HG03175 (cell line): ENCODE measurements at regions not wholly inside any gene's neighbourhood (a gene's known extent, or its start where the extent isn't known, plus 50 kb on each side); places are given as distances from the start of the nearest gene placed in this dataset.
A peak's percentile ranks its signal among the peaks of the same experiment; 100 is the strongest.

Source experiments
- ATAC-seq: cut with Tn5 transposase; IDR thresholded peaks from one replicate; pipeline ENCODE4 v1.9.1; 2021; ENCODE audit warnings: mild to moderate bottlenecking, moderate library complexity; ENCODE audit not compliant: unreplicated experiment

DNA sequence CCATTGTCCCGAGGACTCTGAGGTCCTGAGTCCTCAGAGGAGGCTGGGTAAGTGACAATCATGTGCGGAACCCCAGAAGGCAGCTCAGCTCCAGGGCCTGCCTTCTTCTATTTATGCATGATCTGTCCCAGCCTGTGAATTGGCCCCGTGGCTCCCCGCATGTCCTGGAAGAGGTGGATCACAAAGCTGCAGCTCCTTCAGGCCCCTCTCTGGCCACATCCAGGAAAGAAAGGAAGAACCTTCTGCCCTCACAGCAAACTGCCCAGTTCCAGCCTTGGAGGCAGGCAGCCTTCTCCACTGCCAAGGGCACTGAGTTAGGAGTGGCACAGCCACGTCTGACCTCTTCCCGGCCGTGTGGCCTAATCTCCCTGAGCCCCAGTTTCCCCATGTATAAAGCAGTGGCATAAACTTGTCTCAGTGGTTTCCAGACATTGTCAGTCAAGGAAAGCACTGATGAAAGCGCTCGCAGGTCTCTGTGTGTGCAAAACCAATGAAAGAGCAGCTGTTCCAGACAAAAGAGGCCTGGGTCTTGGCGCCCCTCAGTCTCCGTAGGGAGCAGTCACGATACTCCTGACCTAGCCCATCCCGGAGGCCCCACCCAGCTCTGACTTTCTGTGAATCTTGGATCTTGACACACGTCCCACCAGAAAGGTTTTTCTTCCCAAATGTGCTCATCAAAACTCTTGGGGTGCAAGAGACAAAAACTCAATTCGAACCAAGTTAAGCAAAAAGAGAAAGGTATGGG lies 497.3 kb downstream of the SHQ1 start:
- no peak for ATAC-seq

DNA sequence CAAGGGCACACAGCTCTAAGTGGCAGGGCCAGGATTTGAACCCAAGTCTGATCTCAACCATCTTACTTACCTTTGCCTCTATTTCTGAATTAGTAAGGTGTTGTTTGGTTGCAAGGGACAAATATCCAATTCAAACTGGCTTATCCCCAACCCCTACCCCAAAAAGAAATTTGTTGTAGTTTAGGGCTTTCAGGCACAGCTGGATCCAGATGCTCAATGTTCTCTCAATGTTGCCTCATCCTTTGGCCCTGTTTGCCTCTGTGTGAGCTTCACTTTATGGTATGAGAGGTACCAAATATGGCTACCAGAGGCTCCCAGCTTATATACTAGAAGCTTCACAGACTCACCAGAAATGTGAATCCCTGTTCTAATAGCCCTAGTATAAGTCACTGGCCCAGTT lies 499.9 kb downstream of the SHQ1 start:
- ATAC-seq = no peak

- ATAC-seq = peak; percentile 51
Measured at GRCh38 chr3:72347819-72348319, 500.4 kb downstream of the SHQ1 start.

- no peak for ATAC-seq
Measured at GRCh38 chr3:72346526-72346926, 501.7 kb downstream of the SHQ1 start.

- ATAC-seq = no peak
Measured at GRCh38 chr3:72345980-72346379, 502.3 kb downstream of the SHQ1 start.

- ATAC-seq = no peak
Measured at GRCh38 chr3:72345237-72345878, 502.9 kb downstream of the SHQ1 start.

GRCh38 chr3:72344647-72345046 lies 503.6 kb downstream of the SHQ1 start:
- no peak for ATAC-seq

DNA sequence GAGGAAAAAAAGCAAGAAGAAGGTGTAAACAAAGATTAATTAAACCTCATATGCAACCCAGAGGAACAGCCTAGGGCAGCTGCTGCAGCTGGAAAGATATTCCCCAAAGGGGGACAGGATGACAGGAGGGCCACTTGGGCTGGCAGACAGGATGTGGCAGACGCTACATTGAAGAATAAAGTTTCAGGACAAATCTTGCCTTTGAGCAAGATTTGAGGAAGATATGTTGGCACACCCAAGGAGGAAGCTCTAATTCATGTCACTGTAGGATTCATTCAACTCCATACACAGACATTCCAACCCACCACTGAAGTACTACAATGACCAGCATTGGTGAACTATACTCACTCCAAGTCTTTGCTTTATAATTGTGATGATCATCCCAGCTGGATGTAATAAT lies 504.0 kb downstream of the SHQ1 start:
- ATAC-seq = no peak

- ATAC-seq = no peak
Measured at GRCh38 chr3:72343078-72343477, 505.2 kb downstream of the SHQ1 start.

DNA sequence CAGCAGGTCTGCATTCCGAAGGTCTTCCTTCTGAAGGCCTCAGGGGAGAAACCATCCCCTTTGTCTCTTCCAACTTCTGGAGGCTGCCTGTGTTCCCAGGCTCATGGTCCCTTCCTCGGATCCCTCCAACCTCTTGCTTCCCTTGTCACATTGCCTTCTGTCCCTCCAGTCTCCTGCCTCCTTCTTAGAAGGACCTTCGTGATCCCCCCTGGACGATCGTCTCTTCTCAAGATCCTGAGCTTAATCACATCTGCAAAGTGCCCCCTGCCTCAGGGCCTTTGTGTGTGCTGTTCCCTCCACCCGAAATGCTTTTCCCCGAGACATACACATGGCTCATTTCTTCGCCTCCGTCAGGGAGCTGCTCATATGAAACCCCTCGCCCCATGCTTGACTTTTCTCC lies 505.8 kb downstream of the SHQ1 start:
- ATAC-seq = no peak

DNA sequence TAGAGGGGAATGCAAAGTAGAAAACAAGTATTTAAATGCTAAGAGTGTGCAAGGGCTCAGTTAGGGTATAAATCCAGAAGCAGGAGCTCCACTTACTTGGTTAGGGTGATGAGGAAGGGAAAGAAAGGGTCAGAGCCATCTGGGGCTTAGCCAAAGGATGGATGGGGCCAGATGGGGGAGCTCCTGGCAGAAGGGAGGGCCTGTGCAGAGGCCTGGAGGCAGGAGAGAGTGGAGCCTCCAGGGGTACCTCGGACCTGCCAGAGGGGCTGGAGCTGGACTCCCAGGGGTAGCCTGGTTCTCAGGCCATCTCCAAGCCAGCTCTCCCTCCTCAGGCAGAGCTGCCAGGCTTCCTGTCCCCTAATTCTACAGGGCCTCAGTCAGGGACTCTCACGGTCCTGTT lies 506.3 kb downstream of the SHQ1 start:
- no peak for ATAC-seq

DNA sequence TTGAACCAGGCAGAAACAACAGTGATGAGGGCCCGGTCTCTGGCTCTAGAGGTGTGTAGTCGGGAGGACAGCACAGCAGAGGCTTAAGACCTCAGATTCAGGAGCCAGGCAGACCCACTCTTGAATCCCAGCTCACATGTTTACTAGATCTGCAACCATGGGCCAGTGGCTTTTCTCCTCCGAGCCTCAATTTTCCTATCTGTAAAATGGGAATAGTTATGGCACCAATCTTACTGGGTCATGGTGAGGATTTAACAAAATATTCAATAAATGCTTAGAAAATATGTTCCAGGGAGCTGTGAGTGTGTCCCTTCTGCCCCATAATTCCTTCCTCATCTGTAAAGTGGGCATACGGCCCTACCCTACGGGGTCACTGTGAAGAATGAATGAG lies 506.9 kb downstream of the SHQ1 start:
- ATAC-seq = no peak

DNA sequence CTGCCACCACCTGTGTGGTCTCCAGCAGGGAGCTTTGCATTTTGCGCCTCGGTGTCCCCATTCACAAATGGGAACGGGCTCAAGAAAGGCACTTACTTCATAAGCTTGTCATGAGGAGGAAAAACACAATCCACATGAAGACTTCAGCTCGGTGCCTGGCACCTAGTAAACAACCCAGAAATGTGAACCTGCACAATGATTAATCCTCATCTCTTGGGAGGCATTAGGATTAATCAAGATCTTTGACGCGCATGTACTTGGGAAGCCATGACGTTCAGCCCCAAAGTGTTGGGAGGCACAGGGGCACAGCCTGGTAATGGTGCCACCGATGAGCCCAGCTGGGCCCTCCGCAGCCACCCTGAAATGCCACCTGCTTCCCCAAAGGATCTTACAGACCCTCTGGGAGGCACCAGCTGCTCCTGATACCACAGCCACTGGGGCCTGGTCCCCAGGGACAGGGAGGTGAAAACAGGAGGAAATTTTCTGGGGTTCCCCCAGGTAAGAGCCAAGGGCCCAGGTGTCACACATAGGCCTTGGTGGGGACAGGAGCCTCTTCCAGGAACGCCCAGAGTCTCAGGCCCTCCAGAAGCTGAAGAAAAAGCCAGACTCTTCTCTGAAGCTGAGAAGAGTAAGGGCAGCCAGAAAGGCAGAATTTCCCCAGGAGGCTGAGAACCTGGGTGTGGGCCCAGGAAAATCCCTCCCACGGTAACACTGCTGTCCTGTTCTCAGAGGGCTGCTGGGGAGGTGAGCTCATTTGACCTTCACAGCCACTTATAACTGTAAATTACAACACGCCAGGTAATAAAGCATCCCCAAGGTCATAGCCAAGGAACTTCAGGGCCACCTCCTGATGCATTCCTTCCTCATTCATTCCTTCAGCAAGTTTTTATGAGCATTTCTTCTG lies 507.5 kb downstream of the SHQ1 start:
- no peak for ATAC-seq

- no peak for ATAC-seq
Measured at GRCh38 chr3:72340056-72340455, 508.2 kb downstream of the SHQ1 start.

- ATAC-seq = no peak
Measured at GRCh38 chr3:72339670-72340030, 508.6 kb downstream of the SHQ1 start.

- ATAC-seq = no peak
Measured at GRCh38 chr3:72338942-72339669, 509.1 kb downstream of the SHQ1 start.

DNA sequence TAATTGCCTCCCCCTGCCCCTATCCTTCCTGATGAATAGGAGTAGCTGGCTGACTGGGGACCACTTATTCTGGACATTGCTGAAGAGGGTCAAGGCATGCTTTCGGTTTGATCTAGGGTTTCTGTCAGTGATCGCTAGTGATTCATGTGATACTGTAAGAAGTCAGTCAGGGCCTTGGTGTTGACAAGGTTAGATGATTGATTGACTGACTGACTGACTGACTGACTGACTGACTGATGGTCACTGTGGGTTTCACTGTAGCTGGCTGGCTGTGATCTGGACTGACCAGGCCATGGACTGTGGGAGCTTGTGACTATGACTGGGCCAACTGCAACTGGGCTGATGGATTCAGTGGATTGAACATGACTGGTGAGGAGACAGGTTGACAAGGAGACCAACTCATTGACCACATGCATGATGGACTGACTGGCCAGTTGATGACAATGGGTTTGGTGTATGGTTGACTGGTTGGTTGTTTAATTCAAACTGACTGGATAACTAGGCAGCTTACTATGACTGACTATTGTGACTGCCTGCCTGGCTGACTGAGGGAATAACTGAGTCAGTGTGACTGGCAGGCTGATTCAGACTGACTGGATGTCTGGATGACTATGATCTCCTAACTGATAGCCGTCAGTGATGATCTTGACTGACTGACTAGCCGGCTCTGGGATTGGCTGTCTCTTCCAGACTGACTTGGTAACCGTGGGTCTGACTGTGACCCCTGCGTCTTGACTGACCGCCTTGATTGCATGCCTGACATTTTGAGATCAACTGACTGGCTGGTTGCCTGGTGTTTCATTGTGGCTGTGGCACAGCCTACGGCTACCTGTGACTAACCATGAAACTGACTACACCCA lies 509.9 kb downstream of the SHQ1 start:
- no peak for ATAC-seq

- no peak for ATAC-seq
Measured at GRCh38 chr3:72337480-72337855, 510.8 kb downstream of the SHQ1 start.

DNA sequence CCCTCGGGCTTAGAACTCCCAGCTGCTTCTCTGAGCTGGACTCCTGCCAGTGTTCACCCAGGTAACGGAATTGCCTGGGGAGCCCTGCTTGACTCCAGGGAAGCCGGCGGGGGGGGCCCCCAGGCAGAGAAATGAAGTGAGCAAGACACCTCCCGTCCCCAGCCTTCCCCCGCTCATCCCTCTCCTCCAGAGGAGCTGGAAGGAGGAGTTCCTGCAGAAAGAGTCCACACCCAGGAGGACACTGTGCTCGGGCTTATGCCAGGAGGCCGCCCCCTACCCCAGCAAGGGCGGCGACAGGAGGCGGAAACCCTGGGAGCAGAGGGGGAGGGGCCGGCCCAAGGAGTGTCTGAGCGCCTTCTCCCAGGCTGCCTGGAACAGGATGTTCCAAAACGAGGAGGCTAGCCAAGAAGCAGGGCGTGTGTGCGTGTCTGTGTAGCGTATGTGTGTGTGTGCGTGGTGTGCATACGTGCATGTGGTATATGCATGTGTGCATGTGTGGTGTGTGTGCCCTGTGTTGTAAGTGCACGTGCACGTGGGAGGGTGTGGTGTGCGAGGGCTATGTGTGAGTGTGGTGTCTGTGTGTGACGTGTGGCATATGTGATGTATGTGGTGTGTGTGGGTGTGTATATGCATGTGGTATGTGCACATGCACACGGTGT lies 511.3 kb downstream of the SHQ1 start:
- no peak for ATAC-seq
